ENCODE measurements at regions not wholly inside any gene's neighbourhood (a gene's known extent, or its start where the extent isn't known, plus 50 kb on each side); places are given as distances from the start of the nearest gene placed in this dataset.

- no peak overlapping the region for H3K27ac ChIP-seq
- no peaks in the 10 kb centered on the region for H3K36me3 ChIP-seq
- H3K9me3 ChIP-seq, result no peaks in the 10 kb centered on the region
- H3K27me3 ChIP-seq, result peaks cover 0 to 6% of the 10 kb centered on the region in 2 donors
- H3K4me1 ChIP-seq, result peaks cover 0 to 6% (median 0%) of the 10 kb centered on the region in 4 donors
- no peak for DNase-seq
- no peak for TF ChIP-seq POLR2A (IDR thresholded peaks at IDR 0.05)
- TF ChIP-seq CTCF (IDR thresholded peaks at IDR 0.05), result no peak
- H3K4me3 ChIP-seq, result no peak overlapping the region
These were observed 52.5 kb upstream of the NKAP start for GRCh38 chrX:119996069-119996468.
